ENCODE measurements at regions not wholly inside any gene's neighbourhood (a gene's known extent, or its start where the extent isn't known, plus 50 kb on each side); places are given as distances from the start of the nearest gene placed in this dataset.
"Not testable (repeated sequence)": the region's sequence is repeated elsewhere in the genome, so short reads cannot be mapped to it uniquely, and the experiment has no call there.

DNA sequence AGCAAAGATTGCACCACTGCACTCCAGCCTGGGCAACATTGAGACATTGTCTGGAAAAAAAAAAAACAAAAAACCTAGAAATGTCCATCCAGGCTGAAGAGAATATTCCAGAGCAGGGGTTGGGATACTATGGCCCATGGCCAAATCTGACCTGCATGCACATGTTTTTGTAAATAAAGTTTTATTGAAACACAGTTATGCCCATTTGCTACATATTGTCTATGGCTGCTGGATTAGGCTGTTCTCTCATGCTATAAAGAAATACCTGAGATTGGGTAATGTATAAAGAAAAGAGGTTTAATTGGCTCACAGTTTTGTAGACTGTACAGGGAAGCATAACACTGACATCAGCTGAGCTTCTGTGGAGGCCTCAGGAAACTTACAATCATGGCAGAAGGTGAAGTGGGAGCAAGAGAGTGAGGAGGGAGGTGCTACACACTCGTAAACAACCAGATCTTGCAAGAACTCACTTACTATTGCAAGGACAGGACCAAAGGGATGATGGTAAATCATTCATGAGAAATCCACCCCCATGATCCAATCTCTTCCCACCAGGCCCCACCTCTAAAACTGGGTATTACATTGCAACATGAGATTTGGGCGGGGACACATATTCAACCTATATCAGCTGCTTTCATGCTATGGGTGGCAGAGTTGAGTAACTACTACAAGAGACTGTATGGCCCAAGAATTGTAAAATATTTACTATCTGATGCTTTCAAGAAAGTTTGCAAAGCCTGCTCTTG is 137.8 kb upstream of the ROPN1B start:
- DNase-seq: not testable (repeated sequence)

DNA sequence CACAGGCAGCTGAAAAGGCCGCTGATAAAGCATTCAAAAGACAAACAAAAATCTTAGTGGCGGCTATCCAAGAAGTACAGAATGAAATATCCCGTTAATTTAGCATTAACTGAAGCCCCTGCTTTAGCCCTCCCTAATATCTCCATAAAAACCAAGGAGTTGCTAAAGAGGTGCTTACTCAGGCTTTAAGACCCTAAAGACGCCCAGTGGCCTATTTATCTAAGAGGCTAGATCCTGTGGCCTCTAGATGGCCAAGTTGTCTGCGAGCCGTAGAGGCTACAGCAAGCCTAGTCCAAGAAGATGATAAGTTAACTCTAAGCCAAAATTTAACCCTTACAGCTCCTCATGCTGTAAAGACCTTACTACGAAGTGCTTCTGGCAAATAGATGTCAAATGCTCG is 133.4 kb upstream of the ROPN1B start:
- DNase-seq: not testable (repeated sequence)

GRCh38 chr3:125836011-125836551 is 132.9 kb upstream of the ROPN1B start:
- DNase-seq: not testable (repeated sequence)

DNA sequence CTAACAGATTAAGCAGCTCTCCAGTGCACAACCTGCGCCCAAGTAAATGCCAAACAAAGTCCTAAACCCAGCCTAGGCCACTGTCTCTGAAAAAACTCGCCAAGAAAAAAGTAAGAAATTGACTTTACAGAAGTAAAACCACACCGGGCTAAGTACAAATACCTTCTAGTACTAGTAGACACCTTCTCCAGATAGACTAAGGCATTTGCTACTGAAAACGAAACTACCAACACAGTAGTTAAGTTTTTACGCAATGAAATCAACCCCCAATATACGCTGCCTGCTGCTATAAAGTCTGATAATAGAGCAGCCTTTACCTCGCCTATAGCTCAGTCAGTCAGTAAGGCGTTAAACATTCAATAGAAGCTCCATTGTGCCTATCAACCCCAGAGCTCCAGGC is 132.2 kb upstream of the ROPN1B start:
- DNase-seq: not testable (repeated sequence)

DNA sequence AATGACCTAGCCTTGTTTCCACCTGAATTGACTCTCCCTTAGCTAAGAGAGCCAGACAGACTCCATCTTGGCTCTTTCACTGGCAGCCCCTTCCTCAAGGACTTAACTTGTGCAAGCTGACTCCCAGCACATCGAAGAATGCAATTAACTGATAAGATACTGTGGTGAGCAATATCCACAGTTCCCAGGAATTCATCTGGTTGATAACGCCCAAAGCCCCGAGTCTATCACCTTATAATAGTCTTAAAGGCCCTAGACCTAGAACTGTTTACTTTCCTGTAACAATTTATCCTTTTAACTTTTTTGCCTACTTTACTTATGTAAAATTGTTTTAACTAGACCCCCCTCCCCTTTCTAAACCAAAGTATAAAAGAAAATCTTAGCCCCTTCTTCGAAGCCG is 130.1 kb upstream of the ROPN1B start:
- DNase-seq: not testable (repeated sequence)

- DNase-seq: not testable (repeated sequence)
Observed at GRCh38 chr3:125840465-125840864, 128.5 kb upstream of the ROPN1B start.

DNA sequence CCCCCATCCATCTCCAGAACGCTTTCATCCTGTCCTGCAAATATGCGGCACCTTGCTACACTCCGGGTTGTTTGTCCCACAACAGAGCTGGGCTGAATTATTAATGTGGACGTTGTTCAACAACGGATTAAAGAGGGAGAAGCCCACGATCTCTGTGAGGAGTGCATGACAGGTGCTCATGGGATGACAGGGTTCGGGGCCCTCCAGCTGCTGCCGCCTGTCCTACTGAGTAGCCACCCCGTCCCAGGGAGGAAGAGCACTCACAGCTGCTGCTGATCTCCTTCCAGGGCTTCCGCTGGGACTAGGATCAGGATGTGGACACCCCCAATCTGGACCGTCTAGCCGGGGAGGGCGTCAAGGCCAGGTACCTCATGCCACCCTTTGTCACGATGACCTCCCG is 121.0 kb upstream of the ROPN1B start:
- not testable (repeated sequence) for DNase-seq

DNA sequence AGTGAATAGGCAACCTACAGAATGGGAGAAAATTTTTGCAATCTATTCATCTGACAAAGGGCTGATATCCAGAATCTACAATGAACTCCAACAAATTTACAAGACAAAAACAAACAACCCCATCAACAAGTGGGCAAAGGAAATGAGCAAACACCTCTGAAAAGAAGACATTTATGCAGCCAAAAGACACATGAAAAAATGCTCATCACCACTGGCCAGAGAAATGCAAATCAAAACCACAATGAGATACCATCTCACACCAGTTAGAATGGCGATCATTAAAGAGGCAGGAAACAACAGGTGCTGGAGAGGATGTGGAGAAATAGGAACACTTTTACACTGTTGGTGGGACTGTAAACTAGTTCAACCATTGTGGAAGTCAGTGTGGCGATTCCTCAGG is 114.0 kb upstream of the ROPN1B start:
- not testable (repeated sequence) for DNase-seq

GRCh38 chr3:125860547-125860946 is 108.4 kb upstream of the ROPN1B start:
- DNase-seq: not testable (repeated sequence)

GRCh38 chr3:125862841-125863254 is 106.1 kb upstream of the ROPN1B start:
- DNase-seq: not testable (repeated sequence)

DNA sequence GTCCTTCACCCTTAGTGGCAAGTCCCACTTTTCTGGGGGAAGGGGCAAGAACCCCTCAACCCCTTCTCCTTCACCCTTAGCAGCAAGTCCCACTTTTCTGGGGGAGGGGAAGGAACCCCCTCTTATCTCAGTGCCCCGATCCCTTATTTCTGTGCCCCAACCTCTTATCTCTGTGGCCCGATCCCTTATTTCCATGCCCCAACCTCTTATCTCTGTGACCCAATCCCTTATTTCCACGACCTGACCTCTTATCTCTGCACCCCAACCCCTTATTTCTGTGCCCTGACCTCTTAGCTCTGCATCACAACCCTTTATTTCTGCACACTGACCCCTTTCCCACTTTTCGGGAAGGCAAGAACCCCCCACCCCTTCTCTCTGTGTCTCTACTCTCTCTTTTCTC is 104.4 kb upstream of the ROPN1B start:
- DNase-seq: not testable (repeated sequence)

GRCh38 chr3:125886006-125886405 is 83.0 kb upstream of the ROPN1B start:
- peak; percentile 82 for DNase-seq

- DNase-seq: not testable (repeated sequence)
Observed at GRCh38 chr3:125899181-125899580, 69.8 kb upstream of the ROPN1B start.

DNA sequence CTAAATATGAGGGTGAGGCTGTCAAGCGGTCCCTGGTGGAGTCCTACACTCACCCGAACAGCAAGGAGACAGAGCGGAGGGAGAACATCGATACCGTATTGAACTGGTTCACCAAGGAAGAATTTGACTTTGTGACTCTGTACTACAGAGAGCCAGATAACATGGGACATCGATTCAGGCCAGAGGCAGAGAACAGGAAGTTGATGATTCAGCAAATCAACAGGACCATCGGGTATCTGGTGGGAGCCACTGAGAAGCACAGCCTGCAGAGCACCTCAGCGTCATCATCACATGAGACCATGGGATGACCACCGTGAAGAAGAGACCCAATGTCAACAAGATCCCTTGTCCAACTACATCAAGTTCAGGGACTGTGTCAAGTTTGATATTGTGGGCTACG is 67.5 kb upstream of the ROPN1B start:
- DNase-seq: not testable (repeated sequence)

- not testable (repeated sequence) for DNase-seq
Observed at GRCh38 chr3:125903780-125904455, 65.1 kb upstream of the ROPN1B start.

DNA sequence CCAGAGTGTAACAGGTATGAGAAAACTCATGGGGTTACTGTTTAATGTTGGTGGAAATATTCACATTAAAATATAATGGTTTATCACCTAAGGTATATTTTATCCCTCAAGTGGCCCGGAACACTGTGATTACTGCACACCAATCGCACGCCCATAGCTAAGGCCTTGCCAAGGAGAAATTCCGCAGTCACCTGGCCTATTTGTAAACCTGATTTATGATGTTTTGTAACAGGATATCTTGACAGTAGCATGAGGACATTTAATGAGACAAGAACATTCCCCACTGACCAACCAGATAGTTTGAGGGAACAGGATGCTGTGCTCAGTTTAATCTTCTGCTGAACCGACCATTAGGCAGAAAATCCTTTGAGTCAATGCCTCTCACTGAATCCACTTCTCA is 61.7 kb upstream of the ROPN1B start:
- DNase-seq: not testable (repeated sequence)

GRCh38 chr3:125910851-125911250 is 58.1 kb upstream of the ROPN1B start:
- DNase-seq: not testable (repeated sequence)

GRCh38 chr3:125914608-125915436 is 54.2 kb upstream of the ROPN1B start:
- not testable (repeated sequence) for DNase-seq

DNA sequence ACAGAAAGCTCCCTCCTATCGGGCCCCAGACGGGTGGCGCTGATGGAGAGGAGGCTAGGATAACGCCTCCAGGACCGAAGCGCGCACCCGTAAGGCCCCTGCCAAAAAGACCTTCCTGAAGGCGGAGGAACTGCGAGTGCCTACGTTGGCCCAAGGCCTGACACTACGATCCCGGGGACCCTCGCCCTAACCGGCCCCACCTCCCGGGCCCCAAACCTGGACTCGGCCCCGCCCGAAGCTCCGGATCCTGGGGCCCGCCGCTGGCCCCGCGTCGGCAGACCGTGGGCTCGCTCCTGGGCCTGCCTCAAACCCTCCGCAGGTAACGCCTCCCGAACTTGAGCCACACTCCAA is 53.6 kb upstream of the ROPN1B start:
- DNase-seq: not testable (repeated sequence)

GRCh38 chr3:125915792-125916375 is 53.1 kb upstream of the ROPN1B start:
- DNase-seq: peak; percentile 89

GRCh38 chr3:125916376-125916978 is 52.5 kb upstream of the ROPN1B start:
- DNase-seq: peak; percentile 69

DNA sequence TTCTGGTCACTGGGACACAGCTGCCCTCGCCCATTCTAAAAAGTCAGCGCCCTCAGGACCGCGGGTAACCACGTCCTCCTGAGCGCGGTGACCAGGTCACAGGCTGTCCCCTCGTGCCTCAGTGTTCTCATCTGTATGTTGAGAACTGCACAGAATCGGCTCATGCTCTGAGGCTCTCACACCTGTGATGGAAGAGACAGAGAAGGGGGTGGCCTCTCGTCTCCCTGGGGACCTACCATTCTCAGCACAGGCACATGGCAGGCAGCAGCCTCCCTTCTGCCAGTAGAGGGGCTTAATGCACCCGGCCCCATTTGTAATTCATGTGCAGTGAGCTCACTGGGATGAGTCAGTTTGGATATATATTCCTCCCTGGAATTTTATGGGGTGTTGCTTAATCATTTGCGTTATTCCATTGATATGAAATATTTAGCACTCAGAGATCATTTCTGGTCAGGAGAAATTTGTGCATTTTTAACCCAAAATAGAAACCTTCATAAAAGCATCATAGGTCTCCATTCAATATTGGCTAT is 51.9 kb upstream of the ROPN1B start:
- DNase-seq: not testable (repeated sequence)
